ENCODE measurements at regions not wholly inside any gene's neighbourhood (a gene's known extent, or its start where the extent isn't known, plus 50 kb on each side); places are given as distances from the start of the nearest gene placed in this dataset.
"Not testable (repeated sequence)": the region's sequence is repeated elsewhere in the genome, so short reads cannot be mapped to it uniquely, and the experiment has no call there.

- no peak for DNase-seq (ENCODE audit: low read depth in 3 of 3)
Measured at GRCh38 chr13:59408738-59409137, 755.0 kb downstream of the DIAPH3 start.

DNA sequence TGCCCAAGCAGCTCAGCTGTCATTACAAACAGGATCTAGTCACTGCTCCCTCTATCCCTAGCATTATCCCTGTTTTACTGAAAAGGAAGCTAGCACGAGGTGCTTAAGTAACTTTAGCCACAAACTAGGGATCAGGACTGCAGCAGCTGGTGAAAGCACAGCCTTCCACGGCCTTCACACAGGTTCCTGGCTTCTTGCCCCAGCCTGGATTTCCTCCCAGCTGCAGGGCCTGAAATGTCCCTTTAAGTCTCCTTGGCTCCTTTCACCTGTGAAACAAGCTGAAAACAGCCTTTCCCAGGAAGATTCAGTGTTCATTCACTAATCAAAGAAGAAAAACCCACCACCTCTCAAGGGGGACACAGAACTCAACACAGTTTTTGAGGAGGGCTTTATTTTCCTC, 754.5 kb downstream of the DIAPH3 start:
- DNase-seq (ENCODE audit: low read depth in 3 of 3), result no peak

DNA sequence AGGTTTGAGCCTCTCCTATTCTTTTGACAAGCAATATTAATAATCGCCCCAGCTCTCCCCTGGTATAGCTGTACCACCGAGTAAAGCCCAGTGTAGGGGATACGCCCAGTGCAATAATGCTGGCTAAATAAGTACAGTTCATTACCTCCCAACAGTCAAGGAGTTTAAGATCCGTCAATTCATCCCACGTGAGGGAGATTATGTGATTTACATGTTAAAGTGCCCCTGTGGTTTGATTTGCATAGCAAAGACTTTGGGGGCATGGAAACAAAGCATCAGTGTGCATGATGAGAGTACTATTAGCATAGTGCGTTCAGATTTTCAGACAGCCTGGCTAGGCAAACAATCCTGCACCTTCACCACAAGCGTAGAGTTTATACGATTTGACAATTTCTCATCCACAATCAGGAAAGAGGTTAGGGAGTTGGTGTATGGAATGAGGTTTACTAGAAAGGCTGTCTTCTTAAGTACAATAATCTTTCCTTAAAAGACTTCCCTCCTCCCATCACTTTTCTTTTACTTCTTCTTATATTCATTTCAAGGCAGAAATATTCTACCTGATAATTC, 754.0 kb downstream of the DIAPH3 start:
- DNase-seq (ENCODE audit: low read depth in 3 of 3), result no peak

GRCh38 chr13:59413126-59413525, 750.6 kb downstream of the DIAPH3 start:
- DNase-seq (ENCODE audit: low read depth in 3 of 3), result no peak

DNA sequence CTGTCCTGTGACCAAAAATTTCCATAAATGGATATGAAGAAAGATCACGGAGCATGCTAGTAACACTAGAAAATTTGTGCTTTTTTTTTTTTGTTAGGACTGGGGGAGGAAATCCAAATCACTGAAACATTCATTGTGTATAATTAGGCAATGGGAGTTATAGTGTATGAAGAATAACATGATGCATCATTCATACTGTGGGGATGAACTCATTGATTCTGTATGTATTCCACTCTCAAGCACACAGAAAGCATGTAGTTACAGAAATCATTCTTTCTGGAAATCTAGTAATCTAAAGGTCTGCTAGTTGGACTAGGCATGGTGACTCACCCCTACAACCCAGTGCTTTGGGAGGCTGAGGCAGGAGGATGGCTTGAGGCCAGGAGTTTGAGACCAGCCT, 749.7 kb downstream of the DIAPH3 start:
- DNase-seq (ENCODE audit: low read depth in 3 of 3), result no peak

DNA sequence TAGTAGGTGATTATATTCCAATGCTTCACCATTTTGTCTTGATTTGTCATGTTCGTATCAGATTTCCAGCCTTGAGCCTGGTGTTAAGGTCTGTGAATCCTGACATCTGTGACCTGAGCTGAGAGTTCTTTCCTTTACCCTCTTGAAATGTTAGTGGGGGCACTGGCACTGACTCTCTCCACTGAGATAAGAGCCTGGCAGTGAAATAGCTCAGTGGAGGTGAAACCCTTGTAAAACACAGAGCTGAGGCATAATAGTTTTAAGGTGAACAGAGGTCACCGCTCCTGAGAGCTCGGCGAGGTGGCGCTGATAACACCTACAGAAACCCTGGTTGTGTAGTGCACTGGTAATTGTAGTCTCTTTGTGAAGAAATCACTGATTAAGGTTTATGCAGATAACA, 748.2 kb downstream of the DIAPH3 start:
- no peak for DNase-seq (ENCODE audit: low read depth in 3 of 3)

- no peak for DNase-seq (ENCODE audit: low read depth in 3 of 3)
Measured at GRCh38 chr13:59416561-59416960, 747.2 kb downstream of the DIAPH3 start.

DNA sequence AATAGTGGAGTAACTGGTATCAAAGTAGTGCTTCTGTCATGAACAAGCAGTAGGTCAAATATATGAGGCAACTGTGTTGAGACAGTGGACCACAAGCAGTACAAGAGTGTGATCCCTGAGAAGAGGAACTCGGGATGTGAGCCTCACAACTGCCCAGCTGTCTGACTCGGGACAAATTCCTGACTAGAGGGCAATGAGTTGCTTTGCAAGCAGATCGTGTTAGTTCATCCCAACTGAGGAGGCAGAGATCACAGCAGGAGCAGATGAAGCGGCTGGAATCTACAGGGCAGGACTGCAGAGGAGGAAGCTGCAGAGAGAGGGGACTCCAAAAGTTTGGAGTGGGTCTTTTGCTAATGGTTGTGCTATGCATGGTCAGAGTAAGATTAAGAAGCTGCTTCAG, 741.1 kb downstream of the DIAPH3 start:
- no peak for DNase-seq (ENCODE audit: low read depth in 3 of 3)

DNA sequence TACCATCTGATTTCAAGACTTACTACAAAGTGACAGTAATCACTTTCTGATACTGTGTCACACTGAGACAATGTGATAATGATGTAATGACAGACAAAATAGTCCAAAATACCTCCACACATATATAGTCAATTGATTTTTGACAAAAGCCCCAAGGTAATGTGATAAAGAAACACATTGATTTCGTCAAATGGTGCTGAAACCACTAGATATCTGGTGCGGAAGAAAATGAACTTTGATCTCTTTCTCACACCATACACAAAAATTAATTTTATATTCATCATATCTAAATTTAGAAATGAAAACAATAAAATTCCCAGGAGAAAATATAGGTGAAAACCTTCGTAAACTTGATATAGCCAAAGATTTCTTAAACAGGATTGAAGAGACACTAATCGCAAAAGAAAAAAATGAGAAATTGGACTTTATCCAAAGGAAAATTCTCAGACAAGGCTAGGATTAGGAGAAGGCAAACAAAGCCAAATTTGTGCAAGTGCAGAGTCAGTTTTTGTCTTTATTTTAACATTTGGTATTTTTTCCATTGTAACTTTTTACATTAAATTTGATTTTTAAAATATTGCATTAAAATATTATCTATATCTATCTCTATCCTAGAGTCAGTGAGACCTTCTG, 739.9 kb downstream of the DIAPH3 start:
- no peak for DNase-seq (ENCODE audit: low read depth in 3 of 3)

DNA sequence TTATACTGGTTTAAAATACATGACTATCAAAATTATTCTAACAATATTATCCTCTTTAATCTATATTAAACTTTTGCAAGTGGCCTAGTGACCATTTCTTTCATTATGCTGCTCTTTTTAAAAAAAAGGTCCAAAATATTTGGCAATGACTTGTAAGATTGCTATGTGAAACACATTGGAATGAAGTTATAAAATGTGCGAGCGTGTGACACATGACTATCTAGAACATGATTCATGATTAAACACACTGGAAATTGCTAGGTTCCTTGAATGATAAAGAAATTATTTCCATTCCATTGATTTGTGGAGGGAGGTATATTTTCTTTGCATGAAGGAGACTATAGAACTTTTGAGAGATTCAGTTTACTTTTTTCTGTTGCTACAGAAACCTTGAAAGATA, 739.1 kb downstream of the DIAPH3 start:
- DNase-seq (ENCODE audit: low read depth in 3 of 3), result no peak

DNA sequence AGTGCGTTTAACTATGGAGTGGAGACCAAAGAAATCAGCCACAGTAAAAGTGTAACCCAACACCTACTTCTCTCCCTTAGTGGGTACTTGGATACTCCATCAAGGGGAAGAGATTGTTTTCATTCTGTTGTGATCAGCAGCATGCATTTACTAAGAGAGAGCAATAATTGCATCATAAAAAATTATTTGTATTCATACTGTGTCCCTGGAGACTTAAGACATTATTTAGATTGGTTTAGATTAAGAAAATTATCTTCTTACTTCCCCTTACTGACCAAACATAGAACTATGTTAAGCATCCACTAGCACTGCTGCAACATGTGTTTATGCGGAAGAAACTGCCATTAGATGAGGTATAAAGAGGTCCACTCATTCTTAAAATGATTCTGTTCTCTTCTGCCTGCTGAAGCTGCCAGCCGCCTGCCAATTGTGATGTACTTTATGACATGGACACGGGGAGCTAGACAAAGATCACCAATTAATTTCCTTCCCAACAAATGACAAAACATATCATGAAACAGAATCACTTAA, 738.5 kb downstream of the DIAPH3 start:
- DNase-seq (ENCODE audit: low read depth in 3 of 3), result no peak

DNA sequence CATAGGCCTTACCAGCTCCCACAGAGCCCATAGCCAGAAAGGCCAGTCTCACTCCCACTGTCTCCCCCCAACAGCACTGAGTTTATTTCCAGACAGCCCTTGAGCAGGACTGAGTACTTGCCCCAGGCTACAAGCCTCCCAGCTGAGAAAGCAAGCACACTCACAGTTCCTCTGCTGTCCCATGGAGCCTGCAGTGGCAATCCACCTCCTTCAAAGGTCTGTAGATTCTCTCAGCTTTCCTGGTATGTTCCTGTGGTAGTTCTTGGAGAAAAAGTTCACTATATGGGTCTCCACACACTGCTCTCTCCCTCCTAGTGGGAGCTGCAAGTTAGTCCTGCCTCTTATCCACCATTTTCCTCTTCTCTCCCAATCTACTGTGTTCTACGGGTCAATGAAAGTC, 728.7 kb downstream of the DIAPH3 start:
- DNase-seq (ENCODE audit: low read depth in 3 of 3), result no peak

DNA sequence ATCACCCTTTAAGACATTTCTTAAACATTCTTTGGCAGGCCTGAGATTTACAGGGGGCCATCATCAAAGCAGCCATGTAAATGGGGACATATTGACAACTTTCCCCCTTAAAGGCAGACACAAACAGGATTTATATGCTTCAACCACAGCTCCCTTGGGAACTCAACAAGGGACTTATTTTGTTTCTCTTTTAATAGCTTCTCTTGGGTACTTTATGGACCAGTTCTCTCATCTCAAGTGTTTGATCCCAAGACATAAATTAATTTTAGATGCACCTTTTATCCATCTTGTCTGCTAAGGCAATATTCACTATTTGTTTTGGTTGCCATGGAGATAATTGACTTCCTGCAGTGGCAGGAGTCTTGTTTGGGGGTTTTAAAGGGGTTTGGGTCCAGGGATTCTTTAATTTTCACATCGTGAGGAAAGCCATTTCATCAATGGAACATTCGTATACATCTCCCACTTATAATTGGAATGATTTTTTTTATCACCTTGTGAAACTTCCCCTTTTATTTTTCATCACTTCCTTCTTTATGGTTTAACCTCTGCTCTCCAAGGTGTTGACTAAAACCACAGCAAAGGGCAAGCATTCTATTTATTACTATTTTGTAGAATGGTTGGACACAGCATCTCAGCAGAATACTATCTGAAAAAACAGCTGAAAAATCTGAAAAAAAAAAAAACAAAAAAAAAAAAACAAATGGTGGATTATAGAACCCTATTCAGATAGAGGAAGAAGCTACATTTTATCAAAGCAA, 726.0 kb downstream of the DIAPH3 start:
- no peak for DNase-seq (ENCODE audit: low read depth in 3 of 3)

GRCh38 chr13:59439776-59440428, 723.8 kb downstream of the DIAPH3 start:
- no peak for DNase-seq (ENCODE audit: low read depth in 3 of 3)

- not testable (repeated sequence) for DNase-seq (ENCODE audit: low read depth in 3 of 3)
Measured at GRCh38 chr13:59441068-59441467, 722.7 kb downstream of the DIAPH3 start.

GRCh38 chr13:59441596-59442280, 722.0 kb downstream of the DIAPH3 start:
- no peak for DNase-seq (ENCODE audit: low read depth in 3 of 3)

GRCh38 chr13:59442461-59442860, 721.3 kb downstream of the DIAPH3 start:
- DNase-seq (ENCODE audit: low read depth in 3 of 3), result no peak

DNA sequence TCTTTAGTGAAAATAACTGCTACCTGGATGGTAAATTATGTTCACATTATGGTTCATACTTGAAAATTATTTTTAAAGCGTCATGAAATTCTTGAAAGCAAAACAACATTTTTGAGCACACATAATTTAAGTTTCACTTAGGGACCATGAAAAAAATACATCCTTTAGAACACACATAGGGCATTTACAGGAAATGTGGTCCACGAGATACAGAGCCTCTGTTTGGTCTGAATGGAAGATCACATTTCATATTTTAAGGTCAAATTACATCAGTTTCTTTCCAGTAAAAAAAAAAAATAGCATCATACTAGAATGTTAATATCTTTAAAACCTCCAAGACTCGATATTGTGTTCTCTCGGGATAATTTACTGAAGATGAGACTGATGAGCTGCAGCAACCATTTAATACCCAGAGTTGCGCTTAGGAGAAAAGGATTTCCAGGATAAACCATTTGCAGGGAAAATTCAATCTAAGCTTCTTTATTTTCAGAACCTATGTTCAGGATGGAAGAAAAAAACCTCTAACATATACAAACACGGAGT, 720.7 kb downstream of the DIAPH3 start:
- no peak for DNase-seq (ENCODE audit: low read depth in 3 of 3)

- no peak for DNase-seq (ENCODE audit: low read depth in 3 of 3)
Measured at GRCh38 chr13:59444210-59444857, 719.4 kb downstream of the DIAPH3 start.

DNA sequence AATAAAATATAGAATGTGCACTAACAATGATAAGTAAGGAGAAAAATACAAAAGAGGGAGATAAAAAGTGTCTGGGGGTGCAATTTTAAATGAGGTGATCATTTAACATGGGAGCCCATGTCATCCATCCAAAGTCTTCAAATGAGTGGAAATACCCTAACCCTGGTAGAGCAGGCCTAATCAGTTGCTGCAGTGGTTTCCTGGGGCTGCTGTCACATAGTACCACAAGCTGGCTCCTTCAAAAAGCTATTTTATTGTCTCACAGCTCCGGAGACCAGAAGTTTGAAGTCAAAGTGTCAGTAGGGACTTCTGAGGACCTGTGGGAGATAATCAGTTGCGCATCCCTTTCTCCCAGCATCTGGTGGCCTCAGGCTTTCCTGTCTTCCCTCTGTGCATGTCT, 717.9 kb downstream of the DIAPH3 start:
- no peak for DNase-seq (ENCODE audit: low read depth in 3 of 3)

GRCh38 chr13:59446391-59446790, 717.3 kb downstream of the DIAPH3 start:
- no peak for DNase-seq (ENCODE audit: low read depth in 3 of 3)

All from stimulated activated CD4-positive, alpha-beta T cell treated with anti-CD3 and anti-CD28 coated beads, TNF-alpha, amount 100 ng/mL, for 4 hours (primary cell).